GM12891 (cell line): ENCODE measurements at regions not wholly inside any gene's neighbourhood (a gene's known extent, or its start where the extent isn't known, plus 50 kb on each side); places are given as distances from the start of the nearest gene placed in this dataset.

ENCODE experiments used
- POLR2A ChIP-seq: IDR thresholded peaks from 2 replicates; pipeline ENCODE4 v1.6.1; 2011; ENCODE audit warnings: low read depth, low read length, control low read depth
- POLR2AphosphoS5 ChIP-seq: IDR thresholded peaks from 2 replicates; pipeline ENCODE4 v1.6.1; 2011; ENCODE audit warnings: low read depth, low read length, control low read depth
- SPI1 ChIP-seq: IDR thresholded peaks from 2 replicates; pipeline ENCODE4 v1.6.1; 2011; ENCODE audit warnings: low read depth, low read length, control low read depth
- TAF1 ChIP-seq: IDR thresholded peaks from 2 replicates; pipeline ENCODE4 v1.6.1; 2011; ENCODE audit warnings: low read depth, low read length, control low read depth

DNA sequence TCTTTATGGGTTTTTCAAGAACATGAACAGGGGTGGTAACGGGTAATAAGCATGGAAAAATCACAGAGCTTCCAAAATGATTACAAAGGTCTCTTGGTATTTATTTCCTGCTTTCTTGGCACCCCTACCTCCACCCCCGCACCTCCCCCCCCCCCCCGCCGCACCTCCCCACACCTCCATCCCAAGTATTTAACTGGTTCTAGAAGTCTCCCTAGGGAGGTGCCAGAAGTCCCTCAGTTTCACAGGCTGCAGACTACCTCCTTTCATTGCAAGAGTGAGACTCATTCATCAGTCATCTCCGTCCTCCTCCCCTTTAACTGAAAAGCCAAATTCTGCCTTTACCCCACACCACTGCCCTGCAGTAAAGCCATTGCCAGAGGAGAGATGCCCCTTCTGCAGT lies 169.4 kb downstream of the ALDH1A2 start:
- TF ChIP-seq POLR2A = no peak
- no peak for TF ChIP-seq POLR2AphosphoS5
- TF ChIP-seq TAF1 = no peak
- no peak for TF ChIP-seq SPI1
